Iris pigment epithelial cell (primary cell): ENCODE measurements at regions not wholly inside any gene's neighbourhood (a gene's known extent, or its start where the extent isn't known, plus 50 kb on each side); places are given as distances from the start of the nearest gene placed in this dataset.

Source experiments
- DNase-seq: peaks from one replicate; pipeline ENCODE4 v3.0.0-alpha.2; 2011; ENCODE audit warnings: low read depth

GRCh38 chr9:115733318-115734110 lies 420.1 kb upstream of the PAPPA start:
- DNase-seq, result no peak

GRCh38 chr9:115739096-115739875 lies 414.3 kb upstream of the PAPPA start:
- DNase-seq, result peak; percentile 28

- no peak for DNase-seq
These were observed 412.6 kb upstream of the PAPPA start for GRCh38 chr9:115740986-115741385.

- DNase-seq, result no peak
These were observed 409.6 kb upstream of the PAPPA start for GRCh38 chr9:115743709-115744605.

- DNase-seq, result no peak
These were observed 407.1 kb upstream of the PAPPA start for GRCh38 chr9:115746496-115746895.

- DNase-seq, result no peak
These were observed 405.9 kb upstream of the PAPPA start for GRCh38 chr9:115747731-115748130.

- no peak for DNase-seq
These were observed 396.9 kb upstream of the PAPPA start for GRCh38 chr9:115756736-115757135.

- peak; percentile 41 for DNase-seq
These were observed 396.1 kb upstream of the PAPPA start for GRCh38 chr9:115757461-115757860.

- DNase-seq, result peak; percentile 9
These were observed 395.1 kb upstream of the PAPPA start for GRCh38 chr9:115758441-115758840.

- no peak for DNase-seq
These were observed 394.2 kb upstream of the PAPPA start for GRCh38 chr9:115759426-115759825.

- no peak for DNase-seq
These were observed 388.9 kb upstream of the PAPPA start for GRCh38 chr9:115764645-115765044.

GRCh38 chr9:115765060-115765459 lies 388.5 kb upstream of the PAPPA start:
- DNase-seq, result no peak

- no peak for DNase-seq
These were observed 387.1 kb upstream of the PAPPA start for GRCh38 chr9:115766370-115766955.

- no peak for DNase-seq
These were observed 383.1 kb upstream of the PAPPA start for GRCh38 chr9:115770521-115770920.

GRCh38 chr9:115775659-115776058 lies 377.9 kb upstream of the PAPPA start:
- no peak for DNase-seq

- no peak for DNase-seq
These were observed 376.0 kb upstream of the PAPPA start for GRCh38 chr9:115777610-115778009.

GRCh38 chr9:115781070-115781736 lies 372.4 kb upstream of the PAPPA start:
- DNase-seq, result no peak

GRCh38 chr9:115786321-115786720 lies 367.3 kb upstream of the PAPPA start:
- no peak for DNase-seq

- DNase-seq, result no peak
These were observed 363.1 kb upstream of the PAPPA start for GRCh38 chr9:115790520-115790919.

- DNase-seq, result no peak
These were observed 358.6 kb upstream of the PAPPA start for GRCh38 chr9:115794921-115795475.

GRCh38 chr9:115799734-115800133 lies 353.9 kb upstream of the PAPPA start:
- no peak for DNase-seq
